C1 segment of cervical spinal cord (tissue), 14 donors: ENCODE measurements at regions not wholly inside any gene's neighbourhood (a gene's known extent, or its start where the extent isn't known, plus 50 kb on each side); places are given as distances from the start of the nearest gene placed in this dataset.
"Not testable (repeated sequence)": the region's sequence is repeated elsewhere in the genome, so short reads cannot be mapped to it uniquely, and the experiment has no call there.

Experiments
- DNase-seq, 14 donors: peaks; one replicate each; lab custom pipeline; 2025; lab: John Stamatoyannopoulos, UW

- not testable (repeated sequence) for DNase-seq
Observed at GRCh38 chr2:88802026-88802425, 110.6 kb downstream of the RPIA start.

DNA sequence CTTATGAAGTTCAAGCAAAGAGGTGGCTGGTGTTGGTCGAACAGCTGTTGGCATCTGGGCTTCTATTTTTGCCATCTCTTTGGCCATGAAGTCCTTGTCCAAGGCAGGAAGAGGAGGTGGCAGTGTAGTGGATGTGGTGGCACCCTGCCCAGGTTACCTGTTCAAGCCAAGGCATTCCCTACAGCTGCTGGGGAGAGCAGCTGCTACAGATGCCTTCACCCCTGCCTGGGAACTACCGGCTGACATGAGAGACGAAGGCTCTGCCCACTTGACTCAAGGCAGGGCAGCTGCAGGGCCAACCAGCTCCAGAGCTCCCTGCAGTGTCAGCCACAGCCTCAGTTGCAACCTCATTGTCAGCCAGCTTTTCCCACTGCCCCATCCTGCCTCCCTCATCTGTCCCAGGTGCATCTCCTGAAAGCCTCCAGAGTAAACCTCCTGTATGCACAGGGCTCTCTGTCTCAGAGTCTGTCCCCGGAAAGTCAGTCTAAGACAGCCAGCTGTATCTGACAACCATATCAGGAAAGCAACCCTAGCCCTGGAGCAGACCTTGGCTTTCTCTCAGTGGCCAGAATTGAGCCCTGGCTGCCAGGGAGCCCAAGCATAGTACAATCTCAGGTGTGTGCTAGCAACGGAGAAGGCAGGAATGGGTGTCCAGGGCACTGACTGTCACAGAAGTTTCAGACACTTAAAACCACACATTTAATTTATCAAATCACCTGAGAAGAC is 115.9 kb downstream of the RPIA start:
- DNase-seq, result no peak

- DNase-seq, result no peak
Observed at GRCh38 chr2:88808083-88808482, 116.6 kb downstream of the RPIA start.

DNA sequence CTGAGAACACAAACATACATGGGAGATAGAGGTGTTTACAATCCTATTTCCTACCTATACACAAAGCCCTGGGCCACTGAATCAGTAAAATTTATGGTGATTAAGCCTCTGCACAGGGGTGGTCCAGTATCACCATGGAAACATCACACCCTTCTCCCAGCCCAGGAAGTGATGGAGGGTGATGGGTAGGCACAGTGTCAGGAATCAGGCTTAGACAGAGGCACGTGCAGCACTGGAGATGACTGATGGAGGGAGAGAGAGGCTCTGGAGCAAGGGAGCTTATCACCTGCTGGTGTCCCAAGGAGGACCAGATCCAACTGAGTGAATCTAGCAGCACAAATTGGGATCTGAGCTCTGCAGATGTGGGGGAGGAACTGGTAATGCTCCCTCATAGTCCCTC is 117.2 kb downstream of the RPIA start:
- DNase-seq, result no peak

DNA sequence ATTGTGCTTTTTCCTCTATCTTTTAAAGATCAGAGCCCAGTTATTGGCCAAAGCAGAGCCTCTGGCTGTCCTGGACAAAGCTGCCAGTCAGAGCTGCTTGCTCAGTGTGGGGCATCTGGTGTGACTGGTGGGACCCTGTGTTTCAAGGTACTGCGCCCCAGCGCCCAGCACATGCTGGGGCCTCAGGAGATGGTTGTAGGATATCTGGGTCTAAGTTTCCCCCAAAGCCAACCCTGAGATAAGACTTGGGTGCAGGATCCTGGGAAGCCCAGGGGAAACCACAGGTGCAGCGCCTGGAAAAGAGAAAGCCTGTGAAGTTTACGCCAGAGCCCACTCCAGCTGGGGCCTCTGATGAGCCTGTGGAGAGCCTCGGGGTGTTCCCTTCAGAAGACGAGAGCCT is 117.7 kb downstream of the RPIA start:
- no peak for DNase-seq

DNA sequence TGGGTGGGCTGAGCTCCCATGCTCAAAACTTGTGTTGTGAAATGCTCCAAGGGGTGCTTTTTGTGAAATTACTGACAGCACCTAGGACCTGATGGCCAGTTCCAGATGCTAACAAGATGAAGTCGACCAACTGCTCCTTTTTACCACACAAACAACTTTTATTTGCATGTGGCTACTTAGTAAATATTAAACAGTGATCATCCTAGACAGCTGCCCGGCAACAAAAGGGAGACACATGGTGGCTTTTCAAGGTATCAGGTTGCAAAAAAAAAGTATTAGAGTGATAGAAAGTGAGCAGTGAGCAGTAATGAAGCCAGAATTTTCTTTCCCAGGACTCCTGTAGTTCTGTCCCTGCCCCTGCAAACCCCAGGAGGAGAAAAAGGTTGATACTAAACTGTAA is 118.5 kb downstream of the RPIA start:
- no peak for DNase-seq

- DNase-seq, result no peak
Observed at GRCh38 chr2:88810488-88810887, 119.0 kb downstream of the RPIA start.

DNA sequence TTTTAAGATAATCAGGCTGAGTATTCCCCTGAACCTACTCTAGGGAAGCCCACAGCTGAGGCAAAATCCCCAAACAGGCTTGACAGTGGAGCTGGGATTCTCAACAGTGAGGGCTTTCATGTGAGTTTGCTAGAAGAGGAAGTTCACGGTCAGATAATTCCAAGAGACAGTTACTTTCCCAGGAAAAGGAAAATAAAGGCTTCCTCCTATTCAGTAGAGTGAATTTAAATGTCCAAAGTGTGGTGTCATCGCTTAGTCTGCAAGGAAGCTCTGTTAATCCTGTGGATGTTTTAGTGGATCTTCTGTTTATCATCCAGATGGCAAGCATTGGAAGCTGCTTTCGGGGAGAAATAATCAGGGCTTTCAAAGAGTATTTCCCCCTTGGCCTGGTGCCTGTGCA is 119.8 kb downstream of the RPIA start:
- DNase-seq, result no peak

DNA sequence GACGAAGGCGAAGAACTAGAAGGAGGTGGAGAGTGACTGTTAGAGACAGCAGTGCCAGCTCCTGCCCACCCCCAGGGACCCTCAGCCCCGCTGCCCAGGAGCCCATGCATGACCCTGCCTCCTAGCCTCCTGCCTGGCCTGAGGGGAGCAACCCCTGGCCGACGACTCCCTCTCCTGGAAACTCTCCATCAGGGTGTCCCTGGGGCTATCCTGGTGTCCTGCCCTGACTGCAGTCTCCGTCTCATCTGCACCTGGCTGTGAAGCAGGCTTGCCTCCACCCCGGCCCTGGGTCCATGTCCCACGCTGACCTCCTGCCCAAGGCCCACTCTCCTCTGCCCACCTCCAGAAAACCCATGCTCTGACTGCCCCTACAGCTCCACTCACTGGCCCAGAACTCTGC is 120.2 kb downstream of the RPIA start:
- no peak for DNase-seq

DNA sequence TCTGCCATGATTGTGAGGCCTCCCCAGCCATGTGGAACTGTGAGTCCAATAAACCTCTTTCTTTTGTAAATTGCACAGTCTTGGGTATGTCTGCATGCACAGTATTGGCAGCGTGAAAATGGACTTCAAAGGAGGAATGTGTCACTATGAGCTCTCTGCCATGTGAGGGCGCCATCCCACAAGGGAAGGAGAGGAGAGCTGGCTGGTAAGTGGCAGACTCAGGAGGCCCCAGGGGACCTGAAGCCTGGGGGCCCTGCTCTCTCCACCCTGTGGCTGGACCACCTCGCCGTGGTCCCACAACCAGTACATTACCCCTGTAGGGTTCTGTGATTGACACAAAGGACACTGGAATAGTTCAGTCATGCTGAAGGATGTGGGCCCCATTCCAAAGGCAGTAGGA is 122.1 kb downstream of the RPIA start:
- no peak for DNase-seq

- DNase-seq, result no peak
Observed at GRCh38 chr2:88815282-88815681, 123.8 kb downstream of the RPIA start.

GRCh38 chr2:88815697-88816096 is 124.2 kb downstream of the RPIA start:
- no peak for DNase-seq

- no peak for DNase-seq
Observed at GRCh38 chr2:88818381-88818780, 126.9 kb downstream of the RPIA start.

DNA sequence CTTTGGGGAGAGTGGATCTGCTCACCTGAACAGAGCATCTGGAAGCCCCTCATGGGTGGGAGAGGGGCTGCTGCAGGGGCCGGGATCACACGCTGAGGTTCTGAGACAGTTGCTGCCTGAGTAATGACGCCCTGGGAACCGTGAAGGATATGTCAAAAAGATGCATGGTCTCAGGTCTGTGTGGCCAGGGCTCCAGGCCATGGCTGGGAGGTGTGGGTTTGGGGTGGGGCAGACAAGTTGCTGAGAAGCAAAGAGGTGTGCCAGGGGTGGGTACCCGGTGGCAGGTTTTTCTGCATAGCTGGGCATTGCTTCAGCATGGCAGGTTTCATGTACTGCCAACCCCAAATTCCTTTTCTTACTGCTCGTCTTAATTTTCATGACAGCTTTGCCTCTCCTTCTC is 133.5 kb downstream of the RPIA start:
- no peak for DNase-seq

GRCh38 chr2:88826399-88826798 is 134.9 kb downstream of the RPIA start:
- no peak for DNase-seq

GRCh38 chr2:88827821-88828220 is 136.3 kb downstream of the RPIA start:
- no peak for DNase-seq

DNA sequence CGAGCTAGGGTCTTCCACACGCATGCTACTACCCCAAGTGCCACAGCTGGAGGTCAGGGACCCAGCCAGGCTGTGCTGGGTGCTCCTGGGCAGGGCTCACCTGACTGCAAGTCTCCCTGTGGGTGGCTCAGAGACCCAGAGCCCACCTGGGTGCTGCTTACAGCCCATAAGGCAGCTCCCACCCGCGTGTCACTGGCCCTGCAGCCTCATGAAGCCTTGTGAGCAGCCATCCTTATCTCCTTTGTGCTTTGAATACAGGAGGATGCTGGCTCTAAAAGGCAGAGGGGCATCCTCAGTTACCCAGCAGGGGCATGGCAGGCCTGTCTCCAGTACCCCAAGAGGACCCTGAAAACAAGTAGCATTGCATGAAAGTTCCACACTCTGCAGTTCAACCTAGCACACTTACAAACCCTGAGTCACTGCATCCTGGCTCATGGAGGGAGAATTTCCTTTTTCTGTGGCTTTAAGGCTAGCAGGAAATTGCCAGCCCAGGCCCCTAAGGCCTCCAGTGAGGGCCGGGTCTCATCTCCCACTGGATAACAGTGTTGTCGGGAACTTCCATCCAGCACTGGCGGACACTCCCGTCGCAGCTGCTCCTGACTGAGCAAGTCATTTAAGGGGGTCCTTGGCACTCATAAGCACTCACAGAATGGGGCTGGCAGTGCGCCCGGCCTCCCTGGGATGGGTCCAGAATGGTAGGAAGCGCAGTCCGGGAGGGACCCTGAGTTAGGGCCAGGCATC is 137.1 kb downstream of the RPIA start:
- DNase-seq, result peak in 3 of 14 donors; percentile 5 to 22 (median 7)

DNA sequence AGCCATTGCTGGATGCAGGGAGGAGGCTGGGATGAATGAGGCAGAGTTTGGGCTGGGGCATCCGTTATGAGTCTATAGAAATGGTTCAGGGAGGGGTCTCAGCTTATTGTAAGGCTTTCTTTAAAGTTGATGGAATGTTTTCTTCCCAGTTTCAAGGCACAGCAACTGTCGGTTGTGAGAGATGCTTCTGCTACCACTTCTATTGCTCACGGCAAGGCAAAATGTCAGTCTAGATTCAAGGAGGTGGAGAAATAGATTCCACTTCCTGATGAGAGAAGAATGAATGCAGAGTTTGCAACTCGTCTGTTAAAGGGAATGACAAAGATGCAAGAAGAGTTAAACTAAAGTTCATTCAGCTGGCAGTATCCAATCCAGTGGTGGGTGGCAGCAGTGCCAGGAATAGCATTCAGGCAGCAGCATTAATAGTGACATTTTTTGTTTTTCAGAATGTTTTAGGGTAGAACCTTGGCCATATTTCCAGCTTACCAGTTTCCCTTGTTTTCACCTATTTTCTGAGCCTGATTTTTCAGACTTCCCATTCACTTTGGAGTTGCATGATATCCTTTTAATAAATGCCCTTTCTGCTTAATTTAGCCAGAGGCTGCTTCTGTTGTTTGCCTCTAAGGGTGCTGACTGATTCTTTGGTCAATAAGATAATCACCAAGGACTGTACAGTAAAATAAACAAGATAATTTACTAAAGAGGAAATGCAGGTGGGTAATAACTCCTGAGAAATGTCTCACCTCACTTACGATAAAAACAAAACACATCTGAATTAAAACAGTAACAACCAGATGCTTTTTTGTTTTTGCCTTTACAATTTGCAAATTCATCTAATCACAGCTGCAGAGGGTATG is 138.4 kb downstream of the RPIA start:
- no peak for DNase-seq

DNA sequence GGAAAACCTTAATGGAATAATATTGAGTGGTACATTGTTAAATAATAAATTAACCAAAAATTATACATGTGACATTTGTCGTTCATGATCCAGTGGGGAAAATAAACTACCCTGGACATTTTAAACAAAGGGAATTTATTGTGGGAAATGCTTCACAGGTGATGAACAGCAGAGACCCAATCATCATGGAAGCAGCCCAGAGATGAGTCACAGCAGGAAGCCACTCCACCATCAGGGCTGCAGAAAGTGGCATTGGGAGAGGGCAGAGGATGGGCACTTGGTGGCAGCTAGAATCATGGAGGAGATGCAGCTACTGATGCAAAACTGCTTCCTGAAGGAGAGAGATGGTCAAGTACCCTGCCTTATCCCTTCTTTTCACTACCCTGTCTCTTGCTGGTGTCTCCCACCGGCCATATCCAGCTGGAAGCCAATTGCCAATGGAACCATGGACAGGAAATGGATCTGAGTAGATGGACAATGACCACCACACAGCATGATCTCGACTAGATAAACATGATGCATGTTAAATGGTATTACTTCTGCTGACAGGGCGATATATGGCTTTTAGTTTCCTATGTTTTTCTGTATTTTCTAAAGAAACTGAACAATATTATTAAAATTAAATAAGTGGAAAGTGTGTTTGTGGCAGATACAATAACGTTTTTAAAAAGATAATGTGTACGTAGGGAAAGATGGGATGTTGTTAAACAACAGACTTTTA is 139.8 kb downstream of the RPIA start:
- no peak for DNase-seq

GRCh38 chr2:88831792-88832248 is 140.3 kb downstream of the RPIA start:
- DNase-seq, result peak in 8 of 14 donors; percentile 3 to 39 (median 8)

DNA sequence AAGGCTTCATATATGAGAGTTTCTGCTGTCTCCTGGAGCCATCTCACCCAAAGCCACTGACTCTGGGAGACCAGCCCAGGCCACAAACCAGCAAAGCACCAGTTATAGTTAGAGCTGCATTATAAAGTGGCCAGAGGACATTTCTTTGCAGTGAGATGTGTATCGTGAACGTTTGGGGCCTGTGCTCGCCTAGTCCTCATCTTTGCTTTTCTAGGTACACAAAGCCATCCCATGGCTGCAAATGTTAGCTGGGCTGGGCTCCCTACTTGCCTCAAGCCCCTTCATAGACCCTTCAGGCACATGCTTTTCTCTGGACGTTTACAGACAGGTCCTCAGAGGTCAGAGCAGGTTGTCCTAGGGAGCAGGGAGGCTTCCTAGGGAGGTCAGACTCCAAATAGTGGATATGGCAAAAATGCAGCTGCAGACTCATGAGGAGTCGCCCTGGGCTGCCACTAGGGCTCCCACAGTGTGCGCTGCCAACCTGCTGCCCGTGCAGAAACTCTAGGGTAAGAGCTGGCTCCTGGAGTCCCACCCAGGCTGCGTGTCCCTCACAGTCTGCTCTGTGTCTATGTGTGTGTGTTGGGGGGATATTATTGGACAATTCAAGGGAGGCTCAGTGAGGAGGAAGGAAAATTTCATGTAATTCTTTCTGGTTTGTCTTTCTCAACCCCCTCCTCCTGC is 141.0 kb downstream of the RPIA start:
- DNase-seq, result no peak
